GM12891 (cell line): ENCODE measurements at regions not wholly inside any gene's neighbourhood (a gene's known extent, or its start where the extent isn't known, plus 50 kb on each side); places are given as distances from the start of the nearest gene placed in this dataset.
"Not testable (repeated sequence)": the region's sequence is repeated elsewhere in the genome, so short reads cannot be mapped to it uniquely, and the experiment has no call there.

Experiments
- DNase-seq: peaks from one replicate; pipeline ENCODE4 v3.0.0; 2011; ENCODE audit warnings: low spot score; ENCODE audit not compliant: insufficient read length
- FAIRE-seq: peaks from 2 replicates; lab custom pipeline; 2011; peaks lifted over from hg19 to GRCh38; lab: Jason Lieb, UNC
- PAX5 ChIP-seq: IDR thresholded peaks from 2 replicates; pipeline ENCODE4 v1.6.1; 2011; ENCODE audit warnings: low read length, moderate library complexity, mild to moderate bottlenecking; ENCODE audit not compliant: insufficient read depth, severe bottlenecking
- POLR2A ChIP-seq: IDR thresholded peaks from 2 replicates; pipeline ENCODE4 v1.6.1; 2011; ENCODE audit warnings: low read depth, low read length, control low read depth
- POLR2AphosphoS5 ChIP-seq: IDR thresholded peaks from 2 replicates; pipeline ENCODE4 v1.6.1; 2011; ENCODE audit warnings: low read depth, low read length, control low read depth
- POU2F2 ChIP-seq: IDR thresholded peaks from 2 replicates; pipeline ENCODE4 v1.6.1; 2011; ENCODE audit warnings: low read depth, mild to moderate bottlenecking, control low read depth, low read length, moderate library complexity
- SPI1 ChIP-seq: IDR thresholded peaks from 2 replicates; pipeline ENCODE4 v1.6.1; 2011; ENCODE audit warnings: low read depth, low read length, control low read depth
- TAF1 ChIP-seq: IDR thresholded peaks from 2 replicates; pipeline ENCODE4 v1.6.1; 2011; ENCODE audit warnings: low read depth, low read length, control low read depth

- FAIRE-seq (no peak), DNase-seq (no peak)
- no peak for TF ChIP-seq POLR2A
- 0 out of 2 replicates have a peak, but pooled peaks have one; percentile 20 for TF ChIP-seq SPI1
- no peak for TF ChIP-seq TAF1
- no peak for TF ChIP-seq PAX5
- TF ChIP-seq POU2F2, result no peak
- TF ChIP-seq POLR2AphosphoS5, result no peak
These were observed 239.8 kb downstream of the KTN1 start for GRCh38 chr14:55819610-55820304.

- TF ChIP-seq POLR2AphosphoS5 (no peak), SPI1 (no peak), TAF1 (no peak), POU2F2 (no peak), POLR2A (no peak), PAX5 (no peak)
- no peak for DNase-seq
- FAIRE-seq, result no peak
These were observed 242.9 kb downstream of the KTN1 start for GRCh38 chr14:55822906-55823305.

- TF ChIP-seq POLR2AphosphoS5 (no peak), SPI1 (no peak), POLR2A (no peak), PAX5 (no peak), POU2F2 (no peak), TAF1 (no peak)
- DNase-seq, result no peak
- FAIRE-seq, result no peak
These were observed 252.3 kb downstream of the KTN1 start for GRCh38 chr14:55832122-55832911.

GRCh38 chr14:55832974-55833373, 253.0 kb downstream of the KTN1 start:
- FAIRE-seq (no peak), DNase-seq (no peak)
- TF ChIP-seq PAX5 (no peak), POLR2A (no peak), POLR2AphosphoS5 (no peak), POU2F2 (no peak), TAF1 (no peak), SPI1 (no peak)

- DNase-seq (no peak), FAIRE-seq (no peak)
- TF ChIP-seq POLR2AphosphoS5 (no peak), PAX5 (no peak), POLR2A (no peak), SPI1 (no peak), POU2F2 (no peak), TAF1 (no peak)
These were observed 254.4 kb downstream of the KTN1 start for GRCh38 chr14:55834390-55834789.

- no peak for DNase-seq
- TF ChIP-seq SPI1, result no peak
- no peak for TF ChIP-seq POU2F2
- TF ChIP-seq POLR2A, result no peak
- TF ChIP-seq POLR2AphosphoS5, result no peak
- no peak for TF ChIP-seq PAX5
- TF ChIP-seq TAF1, result no peak
- FAIRE-seq, result no peak
These were observed 256.0 kb downstream of the KTN1 start for GRCh38 chr14:55835985-55836384.

GRCh38 chr14:55837467-55837866, 257.5 kb downstream of the KTN1 start:
- DNase-seq (no peak), FAIRE-seq (no peak)
- TF ChIP-seq TAF1 (no peak), POU2F2 (no peak), PAX5 (no peak), POLR2A (no peak), POLR2AphosphoS5 (no peak), SPI1 (no peak)

- FAIRE-seq (no peak), DNase-seq (no peak)
- TF ChIP-seq POU2F2 (no peak), SPI1 (no peak), POLR2A (no peak), POLR2AphosphoS5 (no peak), PAX5 (no peak), TAF1 (no peak)
These were observed 258.6 kb downstream of the KTN1 start for GRCh38 chr14:55838529-55839052.

GRCh38 chr14:55839301-55839947, 259.4 kb downstream of the KTN1 start:
- not testable (repeated sequence) for FAIRE-seq, DNase-seq
